NCI-H1694 treated with DMSO at 0.1 percent for 48 hours (cell line): ENCODE measurements at regions not wholly inside any gene's neighbourhood (a gene's known extent, or its start where the extent isn't known, plus 50 kb on each side); places are given as distances from the start of the nearest gene placed in this dataset.
A peak's percentile ranks its signal among the peaks of the same experiment; 100 is the strongest.

Experiments
- DNase-seq: peaks from one replicate; lab custom pipeline; 2025; lab: John Stamatoyannopoulos, UW

- DNase-seq, result peak; percentile 80
Observed at GRCh38 chr1:204736836-204737235, 51.3 kb upstream of the LRRN2 start.

DNA sequence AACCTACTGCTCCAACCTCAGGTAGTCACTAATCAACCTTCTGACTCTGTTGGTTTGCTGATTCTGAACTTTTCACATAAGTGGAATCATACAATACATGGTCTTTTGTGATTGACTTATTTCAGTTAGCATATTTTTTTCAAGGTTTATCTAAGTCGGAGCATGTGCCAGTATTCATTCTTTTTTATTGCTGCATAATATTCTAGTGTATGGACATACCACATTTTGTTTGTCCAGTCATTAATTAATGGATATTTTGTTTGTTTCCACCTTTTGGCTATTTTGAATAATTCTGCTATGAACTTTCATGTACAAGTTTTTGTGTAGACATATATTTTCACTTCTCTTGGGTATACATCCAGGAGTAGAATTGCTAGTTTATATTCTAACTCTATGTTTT is 53.0 kb upstream of the LRRN2 start:
- no peak for DNase-seq

DNA sequence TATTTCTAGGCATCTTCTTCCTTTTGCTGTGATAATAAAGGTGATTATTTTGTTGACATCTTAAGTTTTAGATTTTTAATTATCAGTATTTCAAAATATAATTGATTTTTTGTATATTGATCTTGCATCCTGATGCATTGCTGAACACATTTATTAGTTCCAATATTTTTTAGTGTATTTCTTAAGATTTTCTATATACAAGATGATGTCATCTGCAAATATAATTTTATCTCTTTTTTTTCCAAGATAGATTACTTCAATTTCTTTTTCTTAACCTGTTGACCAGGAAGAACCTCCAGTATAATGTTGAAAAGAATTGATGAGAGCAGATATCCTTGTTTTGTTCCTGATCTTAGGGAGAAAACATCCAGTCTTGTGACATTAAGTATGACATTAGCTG is 54.8 kb upstream of the LRRN2 start:
- no peak for DNase-seq

GRCh38 chr1:204741440-204741839 is 55.9 kb upstream of the LRRN2 start:
- no peak for DNase-seq

- DNase-seq, result no peak
Observed at GRCh38 chr1:204742676-204743251, 57.2 kb upstream of the LRRN2 start.

- peak; percentile 94 for DNase-seq
Observed at GRCh38 chr1:204744107-204744779, 58.7 kb upstream of the LRRN2 start.

GRCh38 chr1:204746838-204747442 is 61.4 kb upstream of the LRRN2 start:
- DNase-seq, result peak; percentile 60

DNA sequence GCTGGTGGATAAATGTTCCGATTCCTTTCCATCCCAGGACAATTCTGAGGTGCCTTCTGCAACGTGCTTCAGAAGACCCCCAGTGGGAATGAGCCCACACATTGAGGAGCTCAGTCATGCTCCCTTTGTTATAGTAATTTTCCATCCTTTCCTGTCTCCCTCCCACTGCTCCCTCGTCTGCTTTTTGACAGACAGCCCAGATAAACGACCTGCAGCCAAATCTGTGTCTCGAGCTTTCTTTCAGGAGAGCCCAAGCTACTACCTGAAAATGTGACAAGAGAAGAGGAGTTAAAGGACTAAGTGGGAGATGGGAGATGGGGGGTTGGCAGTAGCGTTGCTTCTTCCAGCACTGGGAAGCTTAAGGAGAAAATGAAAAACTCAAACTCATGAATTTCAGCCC is 65.9 kb upstream of the LRRN2 start:
- DNase-seq, result no peak

GRCh38 chr1:204751883-204752687 is 66.5 kb upstream of the LRRN2 start:
- no peak for DNase-seq

DNA sequence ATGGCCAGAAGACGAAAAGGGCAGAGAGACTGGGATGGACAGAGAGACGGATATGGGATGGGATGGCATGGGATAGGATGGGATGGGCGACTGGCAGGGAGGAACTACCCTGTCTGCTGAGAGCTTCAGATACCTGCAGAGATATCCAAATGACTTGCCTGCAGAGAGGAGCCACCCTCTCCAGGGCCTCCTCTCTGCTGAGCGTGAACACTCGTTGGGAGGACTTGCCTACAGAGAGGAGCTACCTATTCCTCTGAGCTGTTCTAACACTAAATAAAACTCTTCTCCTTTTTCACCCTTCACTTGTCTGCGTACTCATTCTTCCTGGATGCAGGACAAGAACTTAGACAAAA is 67.1 kb upstream of the LRRN2 start:
- no peak for DNase-seq

DNA sequence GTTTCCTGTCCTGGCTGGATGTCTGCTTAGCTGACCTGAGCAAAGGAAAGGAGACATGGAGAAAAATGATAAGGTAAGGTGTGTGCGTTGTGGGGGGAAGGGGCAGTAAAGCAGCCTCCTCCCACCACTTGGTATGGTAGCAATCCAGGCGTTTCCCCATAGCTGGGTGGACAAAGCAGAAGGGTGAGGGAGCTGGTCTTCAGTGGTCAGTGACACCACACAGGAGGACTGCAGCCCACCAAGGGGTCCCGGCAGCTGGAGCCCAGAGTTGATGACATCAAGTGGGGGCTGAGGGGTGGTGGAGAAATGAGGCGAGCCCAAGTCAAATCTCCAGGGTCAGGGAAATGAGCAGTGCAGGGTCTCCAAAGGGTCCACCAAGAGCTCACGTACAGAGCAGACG is 69.3 kb upstream of the LRRN2 start:
- DNase-seq, result no peak

GRCh38 chr1:204756349-204756748 is 70.8 kb upstream of the LRRN2 start:
- DNase-seq, result no peak

- DNase-seq, result no peak
Observed at GRCh38 chr1:204756811-204757210, 71.3 kb upstream of the LRRN2 start.

GRCh38 chr1:204758601-204759000 is 73.1 kb upstream of the LRRN2 start:
- no peak for DNase-seq

GRCh38 chr1:204760350-204760749 is 74.8 kb upstream of the LRRN2 start:
- DNase-seq, result no peak

GRCh38 chr1:204760757-204761156 is 75.2 kb upstream of the LRRN2 start:
- DNase-seq, result no peak

DNA sequence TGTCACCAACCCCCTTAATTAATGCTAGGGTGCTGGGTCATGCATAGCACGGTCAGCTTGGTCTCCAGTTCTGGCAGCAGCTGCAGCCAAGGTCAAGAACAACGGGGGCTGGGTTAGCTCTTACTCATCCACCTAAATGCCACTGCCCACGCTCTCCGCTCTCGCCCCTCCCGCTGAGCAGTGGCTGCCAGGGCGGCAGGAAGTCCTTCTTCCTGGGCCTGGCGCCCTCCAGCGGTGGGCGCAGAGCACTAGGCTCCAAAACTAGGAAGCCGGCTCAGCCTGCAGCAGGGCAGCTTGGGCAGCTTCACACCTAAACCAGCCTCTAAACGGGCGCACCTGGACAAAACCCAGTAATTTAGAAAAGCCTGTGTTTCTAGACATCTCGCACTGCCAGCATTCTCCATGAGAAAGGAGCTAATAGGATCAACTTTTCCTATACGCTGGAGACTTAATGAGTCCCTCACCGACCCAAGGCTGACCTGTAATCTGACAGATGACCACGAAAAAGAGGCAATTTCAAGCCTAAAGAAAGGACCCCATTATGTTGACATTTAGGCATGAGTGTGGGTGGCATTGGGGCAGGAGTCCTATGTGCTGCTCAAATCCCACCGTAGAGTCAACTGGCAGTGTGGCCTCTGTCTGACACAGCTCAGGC is 78.4 kb upstream of the LRRN2 start:
- peak; percentile 77 for DNase-seq

DNA sequence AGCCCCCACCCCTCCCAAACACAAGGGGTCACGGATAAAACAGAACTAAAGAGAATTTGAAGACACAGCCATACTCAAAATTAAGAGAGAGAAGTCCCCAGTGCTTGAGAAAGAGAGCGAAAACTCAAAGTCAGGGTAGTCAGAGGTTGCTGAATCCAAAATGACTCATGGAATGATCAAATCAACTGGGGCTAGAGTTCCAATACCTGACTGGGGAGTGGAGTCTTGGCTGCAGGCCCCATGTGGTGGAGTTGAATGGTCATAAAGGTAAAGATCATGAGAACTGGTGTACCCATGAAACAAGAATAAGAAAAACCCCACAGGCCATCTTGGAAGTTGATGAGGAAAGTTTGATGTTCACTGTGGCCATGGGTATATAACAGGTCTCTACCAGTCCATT is 84.5 kb upstream of the LRRN2 start:
- no peak for DNase-seq

GRCh38 chr1:204771358-204771757 is 85.8 kb upstream of the LRRN2 start:
- DNase-seq, result no peak

- no peak for DNase-seq
Observed at GRCh38 chr1:204773246-204773645, 87.7 kb upstream of the LRRN2 start.

GRCh38 chr1:204775546-204775945 is 90.0 kb upstream of the LRRN2 start:
- DNase-seq, result no peak

DNA sequence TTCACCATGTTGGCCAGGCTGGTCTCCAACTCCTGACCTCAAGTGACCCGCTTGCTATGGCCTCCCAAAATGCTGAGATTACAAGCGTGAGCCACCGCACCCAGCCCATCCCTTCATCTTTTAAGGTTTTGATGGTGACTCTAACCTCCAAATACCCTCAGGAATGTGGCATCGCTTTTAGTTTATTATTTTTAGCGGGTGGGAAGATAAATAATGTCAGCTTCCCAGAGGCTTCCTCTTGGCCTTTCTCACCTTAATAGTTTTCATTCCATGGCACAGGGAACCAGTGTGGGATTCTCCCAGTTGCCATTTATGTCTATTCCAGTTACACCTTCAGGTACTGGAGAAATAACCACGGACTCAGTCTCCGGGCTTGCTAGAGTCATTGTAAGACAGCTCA is 92.1 kb upstream of the LRRN2 start:
- no peak for DNase-seq

- no peak for DNase-seq
Observed at GRCh38 chr1:204780630-204781029, 90.0 kb upstream of the NFASC start.
